Caco-2 (cell line): ENCODE measurements at regions not wholly inside any gene's neighbourhood (a gene's known extent, or its start where the extent isn't known, plus 50 kb on each side); places are given as distances from the start of the nearest gene placed in this dataset.

Source experiments
- BruUV-seq: library from RNA; stranded (reverse); fragments of 400-500 nt; replicated peaks from 2 replicates; lab custom pipeline; 2021; lab: Mats Ljungman, UMichigan
- CTCF ChIA-PET: fragments of 300-600 bp; sonication (Branson Sonifier 250); formaldehyde crosslinking; loops from one replicate; lab custom pipeline; 2022; ENCODE audit warnings: antibody characterized with exemption; lab: Charles Lee
- POLR2A ChIA-PET: fragments of 300-600 bp; sonication (Branson Sonifier 250); formaldehyde crosslinking; loops from one replicate; lab custom pipeline; 2022; ENCODE audit warnings: antibody characterized with exemption; lab: Charles Lee
- DNase-seq, 2 experiments: peaks; one replicate each; pipeline versions ENCODE4 v3.0.0 to v3.0.0-alpha.2; 2020 to 2022
- H3K27me3 ChIP-seq: replicated peaks from 2 replicates; pipeline ENCODE4 v1.6.0; 2011; ENCODE audit warnings: low read length; ENCODE audit not compliant: control insufficient read depth, insufficient read depth
- H3K36me3 ChIP-seq: 2 replicates; pipeline ENCODE4 v1.5.1; 2011; ENCODE audit warnings: low read length; ENCODE audit not compliant: control insufficient read depth, insufficient read depth
- H3K4me1 ChIP-seq: fragments of 250-450 bp; sonication (Bioruptor Pico); 2 replicates; pipeline ENCODE4 v1.5.1; 2020; ENCODE audit warnings: mild to moderate bottlenecking
- H3K4me3 ChIP-seq: 2 replicates; pipeline ENCODE4 v1.5.1; 2011; ENCODE audit warnings: low read depth, mild to moderate bottlenecking, control low read depth, low read length
- H3K9me3 ChIP-seq: fragments of 250-450 bp; sonication (Bioruptor Pico); 2 replicates; pipeline ENCODE4 v1.5.1; 2020; ENCODE audit warnings: mild to moderate bottlenecking, moderate library complexity
- H3K27ac Mint-ChIP-seq: one replicate; pipeline ENCODE4 v1.8.0; 2022; ENCODE audit warnings: mixed read lengths; ENCODE audit not compliant: unreplicated experiment
- H3K27me3 Mint-ChIP-seq: one replicate; pipeline ENCODE4 v1.8.0; 2022; ENCODE audit warnings: mixed read lengths; ENCODE audit not compliant: insufficient read depth, unreplicated experiment
- H3K36me3 Mint-ChIP-seq: one replicate; pipeline ENCODE4 v1.8.0; 2022; ENCODE audit warnings: mild to moderate bottlenecking, mixed read lengths; ENCODE audit not compliant: insufficient read depth, unreplicated experiment
- H3K4me1 Mint-ChIP-seq: one replicate; pipeline ENCODE4 v1.8.0; 2022; ENCODE audit warnings: low read depth, mixed read lengths; ENCODE audit not compliant: unreplicated experiment
- H3K4me3 Mint-ChIP-seq: one replicate; pipeline ENCODE4 v1.8.0; 2022; ENCODE audit warnings: mild to moderate bottlenecking, moderate library complexity, mixed read lengths; ENCODE audit not compliant: unreplicated experiment
- H3K9me3 Mint-ChIP-seq: one replicate; pipeline ENCODE4 v1.8.0; 2022; ENCODE audit warnings: mixed read lengths; ENCODE audit not compliant: unreplicated experiment
- intact Hi-C: fragments of 100-400 bp; cut with micrococcal nuclease; formaldehyde crosslinking; loops from one replicate; pipeline ENCODE4 v1.10.0; 2022; ENCODE audit not compliant: unreplicated experiment
- TF ChIP-seq, protein P1 (sequence below), 2 experiments: fragments of 200-600 bp in 1 of 2; IDR thresholded peaks; 1 replicate in 1 of 2; 2 replicates in 1 of 2; pipeline versions ENCODE4 v1.5.1 to v1.8.0; 2011 to 2022; ENCODE audit warnings: antibody characterized with exemption in 1 of 2, control low read depth in 1 of 2, inconsistent platforms in 1 of 2, low read depth in 1 of 2, low read length in 1 of 2, mild to moderate bottlenecking in 1 of 2, moderate library complexity in 1 of 2; ENCODE audit not compliant: insufficient read depth in 1 of 2, severe bottlenecking in 1 of 2, unreplicated experiment in 1 of 2

DNA sequence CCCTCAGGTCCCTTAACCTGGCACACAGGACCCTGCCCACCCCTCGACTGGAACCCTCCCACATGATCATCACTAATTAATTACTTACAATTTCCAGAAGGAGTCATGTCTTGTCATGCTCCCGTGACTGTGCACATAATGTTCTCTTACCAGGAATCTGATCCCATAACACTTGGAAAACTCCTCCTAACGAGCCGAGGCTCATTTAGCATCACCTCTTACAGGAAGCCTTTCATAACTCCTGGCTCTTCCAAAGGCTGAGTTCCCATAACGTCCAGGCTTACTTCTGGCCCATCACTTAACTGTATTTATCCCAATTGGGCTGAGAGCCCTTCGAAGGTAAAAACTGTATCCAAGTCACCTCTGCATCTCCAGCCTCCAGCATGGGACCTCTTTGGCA, 147.9 kb upstream of the JUN start:
- Histone ChIP-seq H3K9me3 (no peaks in the 10 kb centered on the region), H3K4me1 (peaks cover 44% of the 10 kb centered on the region), H3K27me3 (no peaks in the 10 kb centered on the region), H3K4me3 (no peak overlapping the region), H3K36me3 (no peaks in the 10 kb centered on the region)
- Mint-ChIP-seq H3K27me3 (no peaks in the 10 kb centered on the region), H3K4me3 (no peak overlapping the region), H3K9me3 (no peaks in the 10 kb centered on the region), H3K4me1 (peaks cover 36% of the 10 kb centered on the region), H3K36me3 (no peaks in the 10 kb centered on the region), H3K27ac (peak overlapping the region; percentile 64)
- no TSS peak for BruUV-seq
- TF ChIP-seq, protein P1, sequence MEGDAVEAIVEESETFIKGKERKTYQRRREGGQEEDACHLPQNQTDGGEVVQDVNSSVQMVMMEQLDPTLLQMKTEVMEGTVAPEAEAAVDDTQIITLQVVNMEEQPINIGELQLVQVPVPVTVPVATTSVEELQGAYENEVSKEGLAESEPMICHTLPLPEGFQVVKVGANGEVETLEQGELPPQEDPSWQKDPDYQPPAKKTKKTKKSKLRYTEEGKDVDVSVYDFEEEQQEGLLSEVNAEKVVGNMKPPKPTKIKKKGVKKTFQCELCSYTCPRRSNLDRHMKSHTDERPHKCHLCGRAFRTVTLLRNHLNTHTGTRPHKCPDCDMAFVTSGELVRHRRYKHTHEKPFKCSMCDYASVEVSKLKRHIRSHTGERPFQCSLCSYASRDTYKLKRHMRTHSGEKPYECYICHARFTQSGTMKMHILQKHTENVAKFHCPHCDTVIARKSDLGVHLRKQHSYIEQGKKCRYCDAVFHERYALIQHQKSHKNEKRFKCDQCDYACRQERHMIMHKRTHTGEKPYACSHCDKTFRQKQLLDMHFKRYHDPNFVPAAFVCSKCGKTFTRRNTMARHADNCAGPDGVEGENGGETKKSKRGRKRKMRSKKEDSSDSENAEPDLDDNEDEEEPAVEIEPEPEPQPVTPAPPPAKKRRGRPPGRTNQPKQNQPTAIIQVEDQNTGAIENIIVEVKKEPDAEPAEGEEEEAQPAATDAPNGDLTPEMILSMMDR (IDR thresholded peaks at IDR 0.05; ENCODE audit: insufficient read depth in 1 of 2, low read depth in 1 of 2, low read length in 1 of 2, severe bottlenecking in 1 of 2, unreplicated experiment in 1 of 2), result no peak
- ChIA-PET POLR2A (no interaction called here), CTCF (no interaction called here)
- intact Hi-C loops, result no loop called here
- no peak for DNase-seq

DNA sequence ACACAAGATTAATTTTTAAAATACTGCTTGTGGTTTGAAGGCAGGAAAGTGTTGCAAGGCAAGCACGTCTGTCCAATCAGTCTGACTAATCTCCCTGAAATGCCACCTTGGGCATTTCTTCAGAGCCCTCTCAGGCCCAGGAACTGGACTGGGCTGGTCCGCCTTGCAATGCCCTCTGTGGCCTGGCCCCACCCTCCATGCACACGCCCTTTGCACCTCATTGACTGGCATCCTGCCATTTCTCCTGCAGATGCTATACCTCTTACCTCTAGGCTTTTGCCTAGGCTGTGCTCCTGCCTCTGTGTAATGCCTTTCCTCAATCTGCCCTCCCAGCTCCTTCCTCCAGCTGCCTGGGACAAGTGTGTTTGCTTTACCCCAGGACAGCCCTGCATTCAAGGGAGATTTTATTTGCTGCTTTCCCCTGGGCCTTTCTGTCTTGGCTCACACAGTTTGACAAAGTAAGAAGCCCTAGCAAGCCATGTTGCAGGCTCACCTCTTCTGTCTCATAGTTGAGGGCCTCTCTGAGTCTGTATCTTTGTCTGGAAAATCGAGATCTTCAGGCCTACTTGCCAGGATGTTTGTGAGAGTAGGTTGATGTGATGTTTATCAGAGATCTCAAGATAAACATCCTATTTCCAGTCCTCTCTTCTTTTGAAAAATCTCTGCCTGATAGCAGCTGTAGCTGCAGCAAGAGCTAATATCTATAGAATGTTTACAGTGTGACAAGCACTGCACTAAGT, 149.2 kb upstream of the JUN start:
- no peaks in the 10 kb centered on the region for H3K9me3 Mint-ChIP-seq
- Histone ChIP-seq H3K36me3 (no peaks in the 10 kb centered on the region), H3K9me3 (no peaks in the 10 kb centered on the region), H3K4me3 (no peak overlapping the region), H3K27me3 (no peaks in the 10 kb centered on the region), H3K4me1 (peaks cover 34% of the 10 kb centered on the region)
- peak in 1 of 2 experiments; percentile 37 for DNase-seq
- no peaks in the 10 kb centered on the region for H3K27me3 Mint-ChIP-seq
- intact Hi-C loops, result no loop called here
- BruUV-seq, result no TSS peak
- ChIA-PET POLR2A (no interaction called here), CTCF (interaction anchor here (0.6 kb wide), 1 partner anchor 119 kb away, joined by 3 read pairs; no protein-coding TSS in a partner anchor)
- no peak overlapping the region for H3K4me3 Mint-ChIP-seq
- no peaks in the 10 kb centered on the region for H3K36me3 Mint-ChIP-seq
- peaks cover 27% of the 10 kb centered on the region for H3K4me1 Mint-ChIP-seq
- TF ChIP-seq, protein P1 (IDR thresholded peaks at IDR 0.05; ENCODE audit: insufficient read depth in 1 of 2, low read depth in 1 of 2, low read length in 1 of 2, severe bottlenecking in 1 of 2, unreplicated experiment in 1 of 2), result no peak
- peak overlapping the region; percentile 15 for H3K27ac Mint-ChIP-seq

DNA sequence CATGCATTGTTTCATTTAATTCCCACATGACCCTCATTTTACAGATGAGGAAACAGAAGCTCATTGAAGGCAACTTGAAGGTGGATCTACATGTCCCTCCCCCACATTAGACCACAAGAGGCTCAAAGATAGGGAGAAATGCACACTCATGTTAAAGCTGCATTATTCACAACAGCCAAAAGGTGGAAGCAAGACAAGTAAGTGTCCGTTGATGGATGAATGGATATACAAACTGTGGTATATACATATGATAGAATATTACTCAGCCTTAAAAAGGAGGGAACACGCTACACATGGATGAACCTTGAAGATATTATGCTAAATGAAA, 149.7 kb upstream of the JUN start:
- intact Hi-C loops, result no loop called here
- DNase-seq, result no peak
- Mint-ChIP-seq H3K4me3 (no peak overlapping the region), H3K36me3 (no peaks in the 10 kb centered on the region), H3K27me3 (no peaks in the 10 kb centered on the region), H3K27ac (no peak overlapping the region), H3K4me1 (peaks cover 22% of the 10 kb centered on the region), H3K9me3 (no peaks in the 10 kb centered on the region)
- TF ChIP-seq, protein P1 (IDR thresholded peaks at IDR 0.05; ENCODE audit: insufficient read depth in 1 of 2, low read depth in 1 of 2, low read length in 1 of 2, severe bottlenecking in 1 of 2, unreplicated experiment in 1 of 2), result no peak
- CTCF ChIA-PET, result interaction anchor here (0.6 kb wide), 1 partner anchor 118 kb away, joined by 3 read pairs; no protein-coding TSS in a partner anchor
- BruUV-seq, result no TSS peak
- H3K4me3 ChIP-seq, result no peak overlapping the region
- no peaks in the 10 kb centered on the region for H3K27me3 ChIP-seq
- no peaks in the 10 kb centered on the region for H3K9me3 ChIP-seq
- H3K4me1 ChIP-seq, result peaks cover 31% of the 10 kb centered on the region
- POLR2A ChIA-PET, result no interaction called here
- no peaks in the 10 kb centered on the region for H3K36me3 ChIP-seq
